ENCODE measurements at regions not wholly inside any gene's neighbourhood (a gene's known extent, or its start where the extent isn't known, plus 50 kb on each side); places are given as distances from the start of the nearest gene placed in this dataset.

DNA sequence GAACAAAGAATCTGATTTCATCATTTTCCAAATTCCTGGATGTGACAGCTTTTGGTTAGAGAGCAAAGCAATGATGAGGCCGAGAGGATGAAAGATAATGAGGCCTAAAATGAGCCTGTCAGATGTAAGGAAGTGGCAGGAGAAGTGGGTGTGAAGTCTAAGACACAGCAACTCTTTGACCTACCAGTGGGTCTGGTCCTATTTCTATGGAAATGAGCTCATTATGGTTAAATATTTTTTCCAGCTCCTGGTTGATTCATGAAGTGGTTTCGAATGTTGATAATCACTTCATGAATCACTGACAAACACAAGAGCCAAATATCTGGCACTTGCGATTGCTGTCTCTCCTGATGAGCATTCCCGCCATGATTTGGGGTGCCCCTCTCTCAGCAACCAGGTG is 273.3 kb upstream of the CDH5 start:
- TF ChIP-seq POLR2A (IDR thresholded peaks at IDR 0.05) (no peak), POLR2AphosphoS5 (IDR thresholded peaks at IDR 0.05) (no peak)
- TF ChIP-seq, protein P1, sequence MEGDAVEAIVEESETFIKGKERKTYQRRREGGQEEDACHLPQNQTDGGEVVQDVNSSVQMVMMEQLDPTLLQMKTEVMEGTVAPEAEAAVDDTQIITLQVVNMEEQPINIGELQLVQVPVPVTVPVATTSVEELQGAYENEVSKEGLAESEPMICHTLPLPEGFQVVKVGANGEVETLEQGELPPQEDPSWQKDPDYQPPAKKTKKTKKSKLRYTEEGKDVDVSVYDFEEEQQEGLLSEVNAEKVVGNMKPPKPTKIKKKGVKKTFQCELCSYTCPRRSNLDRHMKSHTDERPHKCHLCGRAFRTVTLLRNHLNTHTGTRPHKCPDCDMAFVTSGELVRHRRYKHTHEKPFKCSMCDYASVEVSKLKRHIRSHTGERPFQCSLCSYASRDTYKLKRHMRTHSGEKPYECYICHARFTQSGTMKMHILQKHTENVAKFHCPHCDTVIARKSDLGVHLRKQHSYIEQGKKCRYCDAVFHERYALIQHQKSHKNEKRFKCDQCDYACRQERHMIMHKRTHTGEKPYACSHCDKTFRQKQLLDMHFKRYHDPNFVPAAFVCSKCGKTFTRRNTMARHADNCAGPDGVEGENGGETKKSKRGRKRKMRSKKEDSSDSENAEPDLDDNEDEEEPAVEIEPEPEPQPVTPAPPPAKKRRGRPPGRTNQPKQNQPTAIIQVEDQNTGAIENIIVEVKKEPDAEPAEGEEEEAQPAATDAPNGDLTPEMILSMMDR (IDR thresholded peaks at IDR 0.05), result no peak

All from suprapubic skin (tissue), 4 donors.